ENCODE measurements at regions not wholly inside any gene's neighbourhood (a gene's known extent, or its start where the extent isn't known, plus 50 kb on each side); places are given as distances from the start of the nearest gene placed in this dataset.

- TF ChIP-seq CTCF (IDR thresholded peaks at IDR 0.05; ENCODE audit: extremely low read depth, missing control alignments) = no peak
- no peak for DNase-seq (ENCODE audit: low spot score)
Observed at GRCh38 chr5:30693326-30693725, 500.2 kb upstream of the CDH6 start.

GRCh38 chr5:30690931-30691330 is 502.6 kb upstream of the CDH6 start:
- TF ChIP-seq CTCF (IDR thresholded peaks at IDR 0.05; ENCODE audit: extremely low read depth, missing control alignments) = no peak
- no peak for DNase-seq (ENCODE audit: low spot score)

GRCh38 chr5:30687461-30687860 is 506.0 kb upstream of the CDH6 start:
- DNase-seq (ENCODE audit: low spot score) = no peak
- TF ChIP-seq CTCF (IDR thresholded peaks at IDR 0.05; ENCODE audit: extremely low read depth, missing control alignments) = no peak

- no peak for TF ChIP-seq CTCF (IDR thresholded peaks at IDR 0.05; ENCODE audit: extremely low read depth, missing control alignments)
- DNase-seq (ENCODE audit: low spot score) = no peak
Observed at GRCh38 chr5:30686530-30686929, 507.0 kb upstream of the CDH6 start.

GRCh38 chr5:30676223-30676840 is 517.2 kb upstream of the CDH6 start:
- TF ChIP-seq CTCF (IDR thresholded peaks at IDR 0.05; ENCODE audit: extremely low read depth, missing control alignments) = no peak
- DNase-seq (ENCODE audit: low spot score) = no peak

GRCh38 chr5:30667293-30667692 is 526.2 kb upstream of the CDH6 start:
- no peak for TF ChIP-seq CTCF (IDR thresholded peaks at IDR 0.05; ENCODE audit: extremely low read depth, missing control alignments)
- DNase-seq (ENCODE audit: low spot score) = no peak

GRCh38 chr5:30663536-30663935 is 530.0 kb upstream of the CDH6 start:
- DNase-seq (ENCODE audit: low spot score) = no peak
- TF ChIP-seq CTCF (IDR thresholded peaks at IDR 0.05; ENCODE audit: extremely low read depth, missing control alignments) = no peak
